Neural progenitor cell (in vitro differentiated cells): ENCODE measurements at regions not wholly inside any gene's neighbourhood (a gene's known extent, or its start where the extent isn't known, plus 50 kb on each side); places are given as distances from the start of the nearest gene placed in this dataset.
"Not testable (repeated sequence)": the region's sequence is repeated elsewhere in the genome, so short reads cannot be mapped to it uniquely, and the experiment has no call there.

Experiments
- CTCF ChIP-seq: fragments of 200-600 bp; sonication (generic); IDR thresholded peaks from 2 replicates; pipeline ENCODE4 v1.5.1; 2017; ENCODE audit warnings: antibody characterized with exemption, mild to moderate bottlenecking
- EZH2 ChIP-seq: fragments of 200-600 bp; sonication (generic); IDR thresholded peaks from 2 replicates; pipeline ENCODE4 v1.6.1; 2017; ENCODE audit warnings: antibody characterized with exemption, mild to moderate bottlenecking, moderate library complexity

GRCh38 chr5:111819028-111819427, 62.0 kb upstream of the NREP start:
- TF ChIP-seq CTCF, EZH2: not testable (repeated sequence)
